ENCODE measurements at regions not wholly inside any gene's neighbourhood (a gene's known extent, or its start where the extent isn't known, plus 50 kb on each side); places are given as distances from the start of the nearest gene placed in this dataset.

GRCh38 chr18:51726614-51727013, 529.1 kb upstream of the MEX3C start:
- in situ Hi-C loops (cut with MboI; ENCODE audit: low pct_unique_long_range_greater_than_20kb, low sequenced_read_pairs): no loop called here
- DNase-seq: no peak

GRCh38 chr18:51727780-51728179, 530.3 kb upstream of the MEX3C start:
- in situ Hi-C loops (cut with MboI; ENCODE audit: low pct_unique_long_range_greater_than_20kb, low sequenced_read_pairs): no loop called here
- no peak for DNase-seq

- DNase-seq: no peak
Measured at GRCh38 chr18:51731070-51731469, 533.6 kb upstream of the MEX3C start.

GRCh38 chr18:51734576-51734975, 537.1 kb upstream of the MEX3C start:
- no peak for DNase-seq
- in situ Hi-C loops (cut with MboI; ENCODE audit: low pct_unique_long_range_greater_than_20kb, low sequenced_read_pairs): no loop called here

More at GRCh38 chr18:51731070-51731469, 533.6 kb upstream of the MEX3C start:
- in situ Hi-C loops (cut with MboI; ENCODE audit: low pct_unique_long_range_greater_than_20kb, low sequenced_read_pairs): no loop called here

GRCh38 chr18:51739044-51739666, 541.7 kb upstream of the MEX3C start:
- in situ Hi-C loops (cut with MboI; ENCODE audit: low pct_unique_long_range_greater_than_20kb, low sequenced_read_pairs): no loop called here
- no peak for DNase-seq

- in situ Hi-C loops (cut with MboI; ENCODE audit: low pct_unique_long_range_greater_than_20kb, low sequenced_read_pairs): no loop called here
Measured at GRCh38 chr18:51751901-51752300, 554.4 kb upstream of the MEX3C start.

GRCh38 chr18:51753365-51754057, 556.0 kb upstream of the MEX3C start:
- in situ Hi-C loops (cut with MboI; ENCODE audit: low pct_unique_long_range_greater_than_20kb, low sequenced_read_pairs): no loop called here
- no peak for DNase-seq

More at GRCh38 chr18:51751901-51752300, 554.4 kb upstream of the MEX3C start:
- DNase-seq: no peak

GRCh38 chr18:51754566-51754965, 557.1 kb upstream of the MEX3C start:
- in situ Hi-C loops (cut with MboI; ENCODE audit: low pct_unique_long_range_greater_than_20kb, low sequenced_read_pairs): no loop called here
- no peak for DNase-seq

- DNase-seq: no peak
- in situ Hi-C loops (cut with MboI; ENCODE audit: low pct_unique_long_range_greater_than_20kb, low sequenced_read_pairs): no loop called here
Measured at GRCh38 chr18:51757255-51757924, 559.9 kb upstream of the MEX3C start.

GRCh38 chr18:51762373-51762772, 564.9 kb upstream of the MEX3C start:
- in situ Hi-C loops (cut with MboI; ENCODE audit: low pct_unique_long_range_greater_than_20kb, low sequenced_read_pairs): no loop called here
- DNase-seq: no peak

GRCh38 chr18:51765606-51766360, 568.3 kb upstream of the MEX3C start:
- DNase-seq: no peak
- in situ Hi-C loops (cut with MboI; ENCODE audit: low pct_unique_long_range_greater_than_20kb, low sequenced_read_pairs): no loop called here

- DNase-seq: no peak
- in situ Hi-C loops (cut with MboI; ENCODE audit: low pct_unique_long_range_greater_than_20kb, low sequenced_read_pairs): no loop called here
Measured at GRCh38 chr18:51767293-51767692, 569.8 kb upstream of the MEX3C start.

- in situ Hi-C loops (cut with MboI; ENCODE audit: low pct_unique_long_range_greater_than_20kb, low sequenced_read_pairs): no loop called here
- no peak for DNase-seq
Measured at GRCh38 chr18:51778115-51778514, 561.9 kb upstream of the DCC start.

GRCh38 chr18:51789871-51790270, 550.1 kb upstream of the DCC start:
- in situ Hi-C loops (cut with MboI; ENCODE audit: low pct_unique_long_range_greater_than_20kb, low sequenced_read_pairs): no loop called here
- DNase-seq: no peak

GRCh38 chr18:51801514-51801913, 538.5 kb upstream of the DCC start:
- DNase-seq: no peak
- in situ Hi-C loops (cut with MboI; ENCODE audit: low pct_unique_long_range_greater_than_20kb, low sequenced_read_pairs): no loop called here

GRCh38 chr18:51802569-51803428, 537.2 kb upstream of the DCC start:
- no peak for DNase-seq
- in situ Hi-C loops (cut with MboI; ENCODE audit: low pct_unique_long_range_greater_than_20kb, low sequenced_read_pairs): no loop called here

- no peak for DNase-seq
- in situ Hi-C loops (cut with MboI; ENCODE audit: low pct_unique_long_range_greater_than_20kb, low sequenced_read_pairs): no loop called here
Measured at GRCh38 chr18:51807336-51807735, 532.7 kb upstream of the DCC start.

GRCh38 chr18:51811883-51812282, 528.1 kb upstream of the DCC start:
- DNase-seq: no peak
- in situ Hi-C loops (cut with MboI; ENCODE audit: low pct_unique_long_range_greater_than_20kb, low sequenced_read_pairs): no loop called here

- in situ Hi-C loops (cut with MboI; ENCODE audit: low pct_unique_long_range_greater_than_20kb, low sequenced_read_pairs): no loop called here
- no peak for DNase-seq
Measured at GRCh38 chr18:51813740-51814139, 526.3 kb upstream of the DCC start.
